IPS-NIHi11 (cell line): ENCODE measurements at regions not wholly inside any gene's neighbourhood (a gene's known extent, or its start where the extent isn't known, plus 50 kb on each side); places are given as distances from the start of the nearest gene placed in this dataset.

Experiments
- DNase-seq: peaks from one replicate; pipeline ENCODE4 v3.0.0; 2012; ENCODE audit warnings: mixed read lengths, low spot score

DNA sequence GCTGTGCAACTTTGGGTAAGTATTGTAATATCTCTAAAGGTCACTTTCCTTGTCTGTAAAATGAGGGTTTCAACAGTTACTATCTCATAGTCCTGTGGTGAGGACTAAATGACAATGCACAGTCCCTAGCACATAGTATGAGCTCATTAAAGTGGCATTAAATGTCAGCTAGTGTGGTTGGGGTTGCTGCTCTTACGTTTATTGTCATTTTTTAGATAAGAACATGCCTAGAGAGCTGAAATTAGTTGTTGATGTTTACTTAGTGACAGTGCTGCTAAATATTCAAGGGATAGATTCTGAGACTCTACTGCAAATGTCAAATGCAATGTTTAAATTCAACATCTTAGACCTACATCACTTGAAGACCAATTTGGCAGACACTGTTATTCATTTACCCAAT lies 356.1 kb upstream of the ETAA1 start:
- no peak for DNase-seq

DNA sequence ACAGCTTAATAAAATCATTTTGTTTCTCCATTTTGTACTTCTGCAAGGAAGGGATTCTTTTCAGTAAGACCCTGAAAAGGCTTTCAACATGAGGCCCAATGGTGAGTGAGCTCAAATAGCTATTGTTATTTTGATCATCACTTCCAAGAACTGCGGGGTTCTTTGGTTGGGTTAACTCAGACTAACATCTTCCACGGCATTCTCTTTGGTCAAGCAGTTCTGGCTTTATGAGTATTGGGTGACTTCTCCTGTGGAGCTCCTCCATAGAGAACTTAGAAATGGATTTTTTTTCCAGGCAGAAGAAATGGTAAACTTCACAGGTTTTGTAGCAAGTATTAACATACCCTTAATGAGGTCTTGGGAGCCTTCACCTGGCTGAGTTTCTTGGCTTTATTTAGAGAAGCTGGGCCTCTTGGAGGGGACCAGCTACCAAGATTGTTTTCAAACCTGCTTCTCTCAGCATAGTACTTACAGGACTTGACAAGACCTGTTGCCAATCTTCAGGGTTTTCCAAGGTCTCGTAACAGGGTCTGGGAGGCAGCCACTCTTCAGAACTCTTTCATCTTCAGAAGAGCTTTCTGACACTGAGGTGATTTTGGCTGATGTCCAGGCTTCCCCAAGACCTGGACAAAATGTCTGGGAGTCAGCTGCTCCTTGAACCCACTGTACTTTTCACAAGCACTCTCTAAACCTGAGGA lies 353.2 kb upstream of the ETAA1 start:
- no peak for DNase-seq

DNA sequence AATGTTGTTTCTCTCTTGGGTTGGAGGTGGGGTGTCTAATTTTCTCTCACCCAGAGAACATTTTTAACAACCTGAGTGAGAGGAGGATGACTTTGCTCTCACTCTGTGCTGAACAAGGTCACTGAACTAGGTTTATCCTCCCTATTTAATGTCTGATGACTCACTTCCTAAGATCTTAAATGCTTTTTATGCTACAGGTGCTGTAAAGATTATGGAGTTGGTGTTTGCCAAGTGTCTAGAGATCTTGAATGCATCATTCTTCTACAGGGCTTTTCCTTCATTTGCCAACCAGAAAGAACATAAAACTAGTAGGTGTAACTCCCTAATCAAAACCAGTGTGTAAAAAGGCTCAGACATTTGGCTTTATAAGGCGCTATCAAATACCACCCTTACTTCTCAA lies 350.5 kb upstream of the ETAA1 start:
- DNase-seq: no peak

DNA sequence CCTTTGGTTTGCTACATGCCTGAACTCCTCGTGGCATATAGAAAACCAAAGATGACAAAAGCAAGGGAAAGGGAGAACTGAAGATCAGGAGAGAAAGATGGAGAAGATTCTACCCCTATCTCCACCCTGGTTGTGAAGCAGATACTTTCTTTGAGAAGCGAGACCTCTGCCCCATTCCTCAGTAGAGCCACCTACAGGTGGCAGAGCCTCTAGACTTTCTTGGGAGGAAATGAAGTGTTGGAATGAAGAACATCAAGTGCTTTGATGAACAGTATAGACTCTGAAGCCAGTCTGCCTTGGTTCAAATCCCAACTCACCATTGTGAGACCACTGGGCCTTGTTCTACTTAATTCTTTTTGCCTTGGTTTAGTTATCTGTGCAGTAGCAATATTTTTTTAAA lies 348.8 kb upstream of the ETAA1 start:
- no peak for DNase-seq

DNA sequence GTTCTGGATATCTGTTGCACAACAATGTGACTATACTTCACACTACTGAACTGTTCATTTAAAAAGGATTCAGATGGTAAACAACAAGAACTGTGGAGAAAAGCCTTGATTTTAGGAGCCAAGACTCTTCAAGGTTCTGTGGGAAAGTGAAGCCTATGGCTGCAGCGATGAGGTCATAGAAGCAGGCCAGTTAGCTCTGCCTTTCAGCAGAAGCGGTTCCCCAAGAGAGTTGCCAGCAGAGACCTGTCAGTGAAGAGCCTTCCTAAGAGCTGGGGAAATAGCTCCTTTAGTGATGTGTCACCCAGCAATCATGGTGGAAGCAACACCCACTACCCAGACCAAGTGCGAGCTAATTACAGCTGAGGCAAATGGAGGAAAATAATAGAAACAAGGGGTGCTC lies 346.5 kb upstream of the ETAA1 start:
- DNase-seq: no peak

DNA sequence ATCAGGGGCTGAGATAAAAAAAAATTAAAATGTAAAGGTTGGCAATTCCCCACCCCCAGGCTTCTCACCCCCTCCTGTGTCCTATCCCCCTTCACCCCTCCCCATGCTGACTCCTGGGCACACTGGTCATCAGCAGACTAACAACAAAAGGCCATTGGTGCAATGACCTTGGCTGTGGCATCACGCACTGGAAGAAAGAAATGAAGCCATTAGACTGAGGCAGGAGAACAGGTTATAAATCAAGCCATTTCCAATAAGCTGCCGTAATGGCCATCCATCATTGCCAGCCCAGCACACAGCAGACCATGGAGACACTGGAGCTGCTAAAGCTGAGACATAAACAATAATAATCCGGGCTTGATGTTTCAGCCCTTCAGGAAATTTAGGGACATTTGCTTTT lies 342.4 kb upstream of the ETAA1 start:
- DNase-seq: no peak

DNA sequence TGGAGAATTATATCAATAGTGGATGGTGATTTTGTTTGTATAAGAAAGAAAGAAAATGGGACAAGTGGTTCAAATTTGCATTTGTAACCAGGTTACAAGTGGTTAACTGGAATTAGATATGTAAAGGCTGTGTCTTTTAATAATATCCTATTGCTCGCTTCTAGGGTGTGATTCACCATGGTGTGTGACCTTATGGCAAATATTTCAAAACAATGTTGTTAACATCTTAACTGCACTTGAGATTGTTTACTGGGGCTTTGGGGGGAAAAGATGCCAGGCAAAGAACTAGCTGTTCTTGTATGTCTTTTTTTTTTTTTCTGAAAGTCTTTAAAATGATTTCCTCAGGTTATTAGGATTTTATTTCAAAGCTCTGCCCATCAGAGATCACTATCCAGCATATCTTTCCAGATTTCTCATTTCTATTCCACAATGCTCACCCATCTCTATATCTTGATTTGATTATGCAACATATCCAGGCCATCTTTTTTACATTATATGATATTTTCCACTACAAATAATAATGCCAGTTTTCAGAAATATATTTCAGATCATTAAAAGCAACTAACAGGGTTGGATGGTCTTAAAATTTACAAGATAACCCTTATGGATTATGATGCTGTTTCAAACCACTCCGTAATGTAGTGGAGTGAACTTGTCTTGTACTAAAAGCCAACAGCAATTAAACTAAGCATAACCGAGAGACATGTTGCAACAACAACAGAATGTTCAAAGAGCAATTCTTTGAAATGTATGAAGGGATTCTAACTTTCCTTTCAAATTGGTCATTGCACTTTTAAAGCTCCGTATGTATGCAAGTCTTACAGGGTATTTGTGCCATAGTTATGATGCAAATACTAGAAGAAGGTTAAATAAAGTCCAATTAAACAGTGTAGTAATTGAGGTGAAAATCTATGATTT lies 341.5 kb upstream of the ETAA1 start:
- no peak for DNase-seq

DNA sequence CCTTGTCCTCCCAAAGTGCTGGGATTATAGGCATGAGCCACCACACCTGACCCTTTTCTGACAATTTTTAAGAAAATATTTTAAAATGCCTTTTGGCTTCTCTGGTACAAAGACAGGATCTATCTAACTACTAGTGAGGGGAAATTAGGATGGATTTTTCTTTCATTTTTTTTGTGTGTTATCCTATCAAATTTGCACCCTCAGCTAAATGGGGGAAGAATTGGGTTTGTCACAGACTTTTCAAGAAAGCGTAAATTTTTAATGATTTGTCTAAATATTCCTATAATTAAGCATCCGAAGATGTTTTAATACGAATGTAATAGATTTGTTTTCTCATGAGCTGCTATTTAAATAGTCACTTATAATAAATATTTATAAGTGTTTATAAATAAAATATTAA lies 340.0 kb upstream of the ETAA1 start:
- DNase-seq: no peak

DNA sequence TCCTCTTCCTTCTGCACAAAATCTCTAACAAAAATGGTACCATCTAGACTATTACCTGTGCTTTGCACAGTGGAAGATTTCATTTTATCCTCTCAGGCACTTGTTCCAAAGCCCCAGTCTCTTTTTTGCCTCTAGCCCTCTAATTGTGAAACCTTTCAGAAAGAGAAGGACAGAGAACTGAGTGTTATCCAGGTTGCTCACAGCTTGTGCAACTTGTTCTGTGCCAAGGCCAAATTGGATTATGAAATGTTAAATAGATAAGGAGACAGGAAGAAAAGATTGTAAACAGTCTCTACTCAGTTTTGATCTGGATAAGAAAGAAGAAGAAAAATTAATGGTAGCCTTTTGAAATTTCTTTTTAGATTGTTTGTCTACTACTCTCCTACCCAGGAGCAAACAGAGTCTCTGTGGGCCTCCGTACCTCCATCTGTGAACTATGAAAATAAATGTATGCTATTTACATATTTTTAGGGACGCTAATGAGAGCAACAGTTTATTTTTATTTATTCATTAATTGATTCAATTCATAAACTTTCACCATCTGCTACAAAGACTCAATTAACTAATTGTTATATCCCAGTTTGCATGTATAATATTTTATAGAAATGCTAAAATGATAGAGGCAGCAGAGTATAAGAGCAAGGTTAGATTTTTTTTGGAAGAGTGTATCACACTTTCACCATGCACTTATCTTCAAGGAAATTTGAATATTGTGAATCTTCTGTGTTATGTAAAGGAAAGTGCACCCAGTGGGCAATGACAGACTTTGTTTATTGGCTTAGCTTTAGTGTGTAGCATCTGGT lies 339.0 kb upstream of the ETAA1 start:
- DNase-seq: no peak

DNA sequence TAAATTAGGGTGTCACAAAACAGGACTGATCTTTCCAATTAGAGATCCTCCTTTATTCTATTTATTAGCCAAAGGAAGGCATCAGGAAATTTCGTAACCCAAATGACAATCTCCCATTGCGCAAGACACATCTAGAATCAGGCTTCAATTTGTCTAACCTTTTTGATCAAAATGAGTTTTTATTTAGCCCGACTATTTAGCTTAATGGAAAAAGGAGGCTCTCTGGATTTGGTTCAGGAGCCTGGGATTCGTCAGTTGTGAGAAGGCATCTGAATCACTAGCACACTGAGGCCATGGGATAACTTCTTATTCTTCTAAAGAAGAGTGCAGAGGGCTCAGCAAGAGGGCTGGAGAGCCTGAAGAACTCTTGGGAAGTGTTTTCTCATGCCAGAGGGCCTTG lies 332.1 kb upstream of the ETAA1 start:
- DNase-seq: no peak

DNA sequence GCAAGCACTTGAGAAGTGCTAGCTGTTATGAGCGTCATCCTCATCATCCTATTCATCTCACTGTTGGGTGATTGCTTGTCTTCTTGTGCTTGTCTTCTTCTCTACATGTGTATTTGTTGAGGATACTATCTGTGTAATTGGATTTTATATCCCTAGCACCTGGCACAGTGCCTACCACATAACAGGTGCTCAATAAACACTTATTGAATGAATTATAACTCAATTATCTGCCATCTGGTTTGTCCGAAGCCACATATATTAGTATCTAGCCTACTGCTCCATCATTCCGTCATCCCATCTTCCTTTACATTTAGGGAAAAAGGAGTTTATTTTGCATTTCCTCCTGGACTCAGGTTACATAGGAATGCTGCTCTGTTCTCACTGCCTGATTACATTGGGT lies 330.4 kb upstream of the ETAA1 start:
- DNase-seq: no peak

DNA sequence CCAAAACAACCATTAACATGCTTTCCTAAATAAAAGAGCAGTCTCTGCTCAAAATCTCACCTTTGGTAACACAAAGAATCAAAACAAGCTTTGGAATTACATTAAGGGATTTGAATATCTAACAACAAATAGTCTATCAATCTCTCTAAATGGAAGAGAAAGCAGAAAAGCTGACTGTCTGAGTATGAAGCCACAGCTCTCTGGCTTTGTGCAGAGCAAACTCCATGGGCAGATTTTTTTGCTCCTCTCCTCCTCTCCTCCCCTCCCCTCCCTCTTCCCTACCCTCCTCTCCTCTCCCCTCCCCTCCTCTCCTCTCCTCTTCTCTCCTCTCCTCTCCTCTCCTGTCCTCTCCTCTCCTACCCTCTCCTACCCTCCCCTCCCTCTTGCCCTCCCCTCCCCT lies 329.5 kb upstream of the ETAA1 start:
- no peak for DNase-seq

DNA sequence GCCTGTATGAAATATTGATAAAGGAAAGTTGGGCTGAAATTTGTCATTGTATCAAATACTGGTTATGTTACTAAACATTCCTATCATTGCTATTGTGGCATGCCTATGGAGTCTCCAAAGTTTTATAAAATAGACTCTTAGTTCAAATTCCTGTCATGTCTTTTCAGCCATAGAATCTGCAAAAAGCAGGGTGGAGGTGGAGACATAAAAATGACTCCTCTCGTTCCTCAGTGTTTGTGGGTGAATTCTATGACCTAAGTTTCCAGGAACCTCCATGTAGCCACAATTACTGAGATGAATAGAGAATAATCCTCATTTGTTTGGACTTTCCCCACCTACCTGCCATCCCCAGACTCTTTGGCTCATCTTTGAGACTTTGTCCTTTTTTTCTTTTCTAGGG lies 326.3 kb upstream of the ETAA1 start:
- no peak for DNase-seq

DNA sequence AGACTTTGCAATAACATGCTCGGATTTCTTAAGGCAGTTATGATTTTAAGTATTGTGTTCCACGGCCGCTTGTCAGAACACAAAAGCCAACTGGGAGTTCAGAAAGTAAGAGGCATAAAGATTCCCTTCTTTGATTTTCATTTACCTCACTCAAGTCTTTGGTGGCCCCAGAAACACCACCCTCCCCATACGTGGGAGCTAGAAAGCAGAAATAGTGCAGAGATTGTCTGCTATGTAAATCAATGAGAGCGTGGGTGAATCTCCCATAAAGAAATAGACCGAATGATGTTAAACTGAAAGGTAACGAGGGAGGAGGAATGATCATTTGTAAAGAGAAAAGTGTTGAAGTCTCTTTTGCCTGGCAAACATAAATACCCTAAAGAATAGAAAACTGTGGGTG lies 322.1 kb upstream of the ETAA1 start:
- no peak for DNase-seq

DNA sequence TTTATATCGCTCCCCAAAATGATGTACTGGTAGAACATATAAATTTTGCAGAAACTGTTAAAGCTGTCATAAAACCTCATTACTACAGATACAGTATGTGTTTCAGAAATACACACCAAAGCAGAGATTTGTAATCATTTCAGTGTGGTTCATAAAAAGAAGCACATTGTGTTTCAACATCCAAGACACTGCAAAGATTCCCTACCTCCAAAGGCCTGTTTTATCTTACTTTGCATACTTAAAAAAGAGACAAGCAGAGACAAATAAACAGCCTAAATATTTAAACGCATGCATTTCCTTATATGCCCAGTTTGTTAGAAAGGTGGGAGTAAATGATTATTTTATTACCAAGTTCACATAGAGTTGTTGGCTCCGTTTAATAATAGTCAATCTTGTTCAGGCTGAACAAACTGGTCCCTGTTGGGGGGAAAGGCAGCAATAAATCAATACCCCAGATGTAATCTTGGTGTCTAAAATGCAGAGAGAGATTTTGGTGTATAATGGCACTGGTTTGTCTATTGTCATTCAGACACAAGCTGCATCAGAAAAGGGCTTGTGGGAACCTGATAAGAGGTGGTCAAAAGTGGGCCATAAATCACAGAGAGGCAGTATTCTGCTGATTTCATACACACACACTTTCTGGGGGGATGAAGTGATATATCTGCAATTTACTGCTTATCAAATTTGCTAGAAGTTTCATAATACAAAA lies 321.4 kb upstream of the ETAA1 start:
- no peak for DNase-seq

DNA sequence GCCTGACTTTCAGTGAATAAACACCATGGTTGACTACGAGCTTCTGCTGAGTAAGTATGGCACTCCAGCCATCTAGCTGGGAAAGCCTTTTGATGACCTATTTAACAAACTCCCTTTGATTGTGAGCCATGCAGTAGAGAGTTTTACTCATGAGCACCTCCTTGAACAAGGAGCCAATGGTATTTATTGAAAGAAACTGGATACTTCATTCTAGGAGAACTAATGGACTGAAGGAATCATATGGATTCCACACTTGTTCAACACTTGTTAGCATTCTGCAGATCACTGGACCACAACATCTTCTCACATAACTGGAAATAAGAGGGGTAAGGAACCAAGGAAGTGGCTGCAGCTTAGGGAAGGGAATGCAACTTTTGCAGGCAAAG lies 320.9 kb upstream of the ETAA1 start:
- peak; percentile 14 for DNase-seq

DNA sequence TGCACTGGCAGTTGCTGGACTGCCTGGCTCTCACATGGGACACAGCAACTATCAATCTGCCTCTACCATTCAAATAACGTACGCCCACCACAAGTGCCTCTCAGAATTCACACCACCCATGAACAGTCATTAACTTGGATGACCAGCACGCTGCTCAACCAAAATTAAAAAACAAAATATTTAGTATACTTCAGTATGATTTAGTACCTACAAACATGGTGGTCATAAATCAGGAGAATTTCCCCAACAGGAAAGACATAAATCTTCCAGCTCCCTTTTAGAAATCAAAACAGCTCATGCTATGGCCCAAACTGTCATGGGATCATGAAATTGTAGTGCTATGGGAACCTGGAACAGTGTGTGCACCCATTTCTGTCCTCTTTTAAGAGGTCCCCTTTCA lies 317.4 kb upstream of the ETAA1 start:
- no peak for DNase-seq

DNA sequence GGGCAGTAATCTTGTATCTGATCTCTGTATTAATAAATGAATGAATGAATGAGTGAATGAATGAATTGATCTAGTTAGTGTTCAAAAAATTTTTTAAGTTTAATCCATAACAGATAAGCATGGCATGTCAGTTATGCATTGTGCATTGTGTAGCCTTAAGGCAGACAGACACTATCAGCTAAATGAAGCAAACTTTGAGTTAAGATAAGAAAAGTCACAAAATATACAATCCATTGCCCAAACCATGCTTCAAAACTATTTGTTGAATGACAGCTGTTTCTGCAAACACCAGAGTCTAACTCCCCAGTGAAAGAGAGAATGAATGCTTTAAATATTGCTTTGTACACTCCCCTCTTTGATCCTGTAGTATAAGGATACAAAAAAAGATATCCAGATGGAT lies 314.3 kb upstream of the ETAA1 start:
- no peak for DNase-seq

DNA sequence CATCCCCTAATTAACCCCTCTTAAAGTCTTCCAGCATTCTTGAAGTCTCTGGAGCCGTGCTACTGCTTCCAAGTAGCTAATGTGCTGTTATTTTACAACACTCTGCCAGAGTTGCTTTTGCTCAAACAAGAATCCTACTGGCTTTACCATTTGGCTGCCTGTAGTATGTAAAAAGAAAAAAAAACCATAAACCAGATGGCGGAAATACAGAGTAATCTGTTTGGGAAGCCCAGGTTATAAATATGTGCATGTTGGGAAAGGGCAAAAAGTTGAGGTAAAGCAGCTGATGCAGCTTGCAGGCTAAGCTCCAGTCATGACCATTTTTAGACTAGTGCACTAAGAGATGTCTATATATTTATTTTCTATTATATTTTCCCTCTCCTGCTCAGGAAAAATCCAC lies 313.2 kb upstream of the ETAA1 start:
- no peak for DNase-seq

DNA sequence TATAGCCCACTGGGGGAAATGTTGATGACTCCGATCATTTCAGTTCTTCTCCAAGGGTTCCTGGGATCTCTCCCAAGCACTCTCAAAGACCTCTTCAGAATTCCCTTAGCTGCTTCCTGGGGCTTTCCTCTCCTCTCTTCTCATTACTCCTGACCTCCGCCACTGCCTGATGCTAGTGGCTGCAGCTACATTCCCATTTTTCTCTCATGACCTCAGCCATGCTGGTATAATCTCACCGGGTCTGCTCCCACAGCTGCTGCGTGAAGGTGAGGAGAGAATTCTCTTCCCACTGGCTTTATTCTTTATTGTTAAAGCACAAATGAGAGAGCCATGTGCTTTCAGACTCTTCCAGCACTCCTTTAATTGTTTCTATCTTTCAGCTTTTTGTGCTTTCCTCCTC lies 312.0 kb upstream of the ETAA1 start:
- no peak for DNase-seq

DNA sequence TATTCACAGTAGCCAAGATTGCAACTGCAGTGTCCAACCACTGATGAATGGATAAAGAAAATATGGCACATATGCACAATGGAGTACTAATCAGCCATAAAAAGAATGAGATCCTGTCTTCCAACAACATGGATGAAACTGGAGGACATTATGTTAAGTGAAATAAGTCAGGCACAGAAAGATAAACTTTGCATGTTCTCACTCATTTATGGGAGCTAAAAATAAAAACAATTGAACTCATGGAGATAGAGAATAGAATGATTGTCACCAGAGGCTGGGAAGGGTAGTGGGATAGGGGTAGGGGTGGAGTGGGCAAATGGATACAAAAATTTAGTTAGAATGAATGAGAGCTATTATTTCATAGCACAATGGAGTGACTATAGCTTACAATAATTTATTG lies 305.5 kb upstream of the ETAA1 start:
- DNase-seq: no peak

DNA sequence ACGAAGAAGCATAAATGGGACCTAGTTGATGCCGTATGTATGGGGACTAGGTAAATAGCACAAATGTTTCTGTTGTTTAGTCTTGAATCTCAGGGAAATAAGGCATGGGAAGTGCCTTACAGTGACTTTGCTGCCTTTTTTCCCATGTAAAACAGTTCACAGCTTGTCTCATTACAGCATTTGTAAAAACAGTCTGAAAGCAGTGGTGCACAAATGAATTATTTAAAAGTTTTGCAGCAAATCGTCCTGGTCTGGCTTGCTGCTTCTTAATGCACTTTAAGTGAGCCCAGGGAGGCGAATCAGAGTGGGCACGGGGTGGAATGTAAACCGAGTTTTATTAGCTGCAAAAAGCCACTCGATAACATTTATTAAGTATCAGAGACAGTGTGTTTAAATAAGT lies 302.0 kb upstream of the ETAA1 start:
- DNase-seq: no peak
